Stimulated activated CD4-positive, alpha-beta T cell treated with anti-CD3 and anti-CD28 coated beads, Interleukin-15, amount 100 ng/mL, for 48 hours (primary cell): ENCODE measurements at regions not wholly inside any gene's neighbourhood (a gene's known extent, or its start where the extent isn't known, plus 50 kb on each side); places are given as distances from the start of the nearest gene placed in this dataset.
"Not testable (repeated sequence)": the region's sequence is repeated elsewhere in the genome, so short reads cannot be mapped to it uniquely, and the experiment has no call there.

Experiments used
- DNase-seq, 2 donors: peaks; one replicate each; pipeline ENCODE4 v3.0.0-alpha.2; 2020; ENCODE audit warnings: low read depth in 2 of 2

- no peak for DNase-seq
These were observed 70.7 kb downstream of the CETN3 start for GRCh38 chr5:90338712-90339372.

GRCh38 chr5:90337449-90338052, 72.0 kb downstream of the CETN3 start:
- no peak for DNase-seq

GRCh38 chr5:90336752-90337151, 72.8 kb downstream of the CETN3 start:
- DNase-seq, result no peak

GRCh38 chr5:90334741-90335140, 74.8 kb downstream of the CETN3 start:
- DNase-seq, result no peak

- no peak for DNase-seq
These were observed 79.6 kb downstream of the CETN3 start for GRCh38 chr5:90329911-90330310.

GRCh38 chr5:90326995-90327394, 82.6 kb downstream of the CETN3 start:
- DNase-seq, result no peak

GRCh38 chr5:90325093-90325492, 84.5 kb downstream of the CETN3 start:
- no peak for DNase-seq

GRCh38 chr5:90320348-90320747, 89.2 kb downstream of the CETN3 start:
- DNase-seq, result not testable (repeated sequence)

GRCh38 chr5:90312027-90312426, 97.5 kb downstream of the CETN3 start:
- DNase-seq, result no peak

- no peak for DNase-seq
These were observed 98.2 kb downstream of the CETN3 start for GRCh38 chr5:90311401-90311800.

- DNase-seq, result no peak
These were observed 100.6 kb downstream of the CETN3 start for GRCh38 chr5:90308787-90309585.

GRCh38 chr5:90307782-90308181, 101.8 kb downstream of the CETN3 start:
- no peak for DNase-seq

- no peak for DNase-seq
These were observed 102.2 kb downstream of the CETN3 start for GRCh38 chr5:90307322-90307721.

- no peak for DNase-seq
These were observed 102.9 kb downstream of the CETN3 start for GRCh38 chr5:90306613-90307012.

GRCh38 chr5:90305041-90305720, 104.4 kb downstream of the CETN3 start:
- no peak for DNase-seq

GRCh38 chr5:90301248-90301647, 108.3 kb downstream of the CETN3 start:
- no peak for DNase-seq

GRCh38 chr5:90297045-90297764, 112.4 kb downstream of the CETN3 start:
- no peak for DNase-seq

GRCh38 chr5:90294604-90295003, 115.0 kb downstream of the CETN3 start:
- DNase-seq, result no peak

- DNase-seq, result no peak
These were observed 115.6 kb downstream of the CETN3 start for GRCh38 chr5:90293931-90294330.

- DNase-seq, result no peak
These were observed 118.9 kb downstream of the CETN3 start for GRCh38 chr5:90290648-90291047.

- no peak for DNase-seq
These were observed 119.7 kb downstream of the CETN3 start for GRCh38 chr5:90289837-90290236.

GRCh38 chr5:90287036-90287435, 122.5 kb downstream of the CETN3 start:
- DNase-seq, result no peak
